PC-3 (cell line): ENCODE measurements at regions not wholly inside any gene's neighbourhood (a gene's known extent, or its start where the extent isn't known, plus 50 kb on each side); places are given as distances from the start of the nearest gene placed in this dataset.
A peak's percentile ranks its signal among the peaks of the same experiment; 100 is the strongest.

Experiments used
- ATAC-seq: fragments of 200-7000 bp; cut with Tn5 transposase; 2 replicates; pipeline ENCODE4 v1.9.1; 2020; ENCODE audit warnings: mild to moderate bottlenecking, moderate library complexity
- BruUV-seq: library from RNA; stranded (reverse); fragments of 400-500 nt; replicated peaks from 2 replicates; lab custom pipeline; 2021; lab: Mats Ljungman, UMichigan
- CTCF ChIA-PET: fragments of 300-600 bp; sonication (Branson Sonifier 250); formaldehyde crosslinking; loops from one replicate; lab custom pipeline; 2022; ENCODE audit warnings: antibody characterized with exemption; lab: Charles Lee
- POLR2A ChIA-PET: fragments of 300-600 bp; sonication (Branson Sonifier 250); formaldehyde crosslinking; loops from one replicate; lab custom pipeline; 2022; ENCODE audit warnings: antibody characterized with exemption; ENCODE audit not compliant: unreplicated experiment; lab: Charles Lee
- DNase-seq: peaks from one replicate; pipeline ENCODE4 v3.0.0-alpha.2; 2015
- H2AFZ ChIP-seq: fragments of 300-600 bp; sonication (generic); 2 replicates; pipeline ENCODE4 v1.6.0; 2016; ENCODE audit warnings: antibody characterized with exemption, low read length
- H3F3A ChIP-seq: fragments of 300-600 bp; sonication (generic); one replicate; pipeline ENCODE4 v1.6.0; 2017; ENCODE audit warnings: antibody characterized with exemption, low read length, control low read depth, mild to moderate bottlenecking; ENCODE audit not compliant: unreplicated experiment
- H3K27ac ChIP-seq: fragments of 300-600 bp; sonication (generic); 2 replicates; pipeline ENCODE4 v1.5.1; 2016; ENCODE audit warnings: mild to moderate bottlenecking, low read length
- H3K27me3 ChIP-seq: fragments of 300-600 bp; sonication (generic); 2 replicates; pipeline ENCODE4 v1.6.1; 2016; ENCODE audit warnings: low read length, mixed read lengths
- H3K36me3 ChIP-seq: fragments of 300-600 bp; sonication (generic); 2 replicates; pipeline ENCODE4 v1.6.1; 2016; ENCODE audit warnings: low read depth, mixed run types, low read length, mixed read lengths
- H3K4me1 ChIP-seq: fragments of 300-600 bp; sonication (generic); 2 replicates; pipeline ENCODE4 v1.5.1; 2016; ENCODE audit warnings: low read length; ENCODE audit not compliant: insufficient read depth
- H3K4me2 ChIP-seq: fragments of 300-600 bp; sonication (generic); 2 replicates; pipeline ENCODE4 v1.6.0; 2016; ENCODE audit warnings: low read length
- H3K4me3 ChIP-seq: fragments of 300-600 bp; sonication (generic); 2 replicates; pipeline ENCODE4 v1.5.1; 2016; ENCODE audit warnings: mild to moderate bottlenecking, low read length, mixed read lengths
- H3K79me2 ChIP-seq: fragments of 300-600 bp; sonication (generic); 2 replicates; pipeline ENCODE4 v1.6.1; 2017; ENCODE audit warnings: low read length, mixed read lengths
- H3K9ac ChIP-seq: fragments of 300-600 bp; sonication (generic); 2 replicates; pipeline ENCODE4 v1.6.0; 2016; ENCODE audit warnings: mild to moderate bottlenecking, low read length
- H3K9me2 ChIP-seq: fragments of 300-600 bp; sonication (generic); replicated peaks from 2 replicates; pipeline ENCODE4 v1.6.1; 2016; ENCODE audit warnings: mixed run types, low read length, mixed read lengths
- H3K9me3 ChIP-seq: fragments of 300-600 bp; sonication (generic); 2 replicates; pipeline ENCODE4 v1.6.1; 2016; ENCODE audit warnings: low read length, mixed read lengths
- H4K20me1 ChIP-seq: fragments of 300-600 bp; sonication (generic); 2 replicates; pipeline ENCODE4 v1.6.1; 2016; ENCODE audit warnings: low read length, mixed read lengths
- EZH2 ChIP-seq: fragments of 300-600 bp; sonication (generic); IDR thresholded peaks from one replicate; pipeline ENCODE4 v1.6.1; 2017; ENCODE audit warnings: antibody characterized with exemption, mild to moderate bottlenecking, low read length; ENCODE audit not compliant: unreplicated experiment
- EZH2phosphoT487 ChIP-seq: fragments of 300-600 bp; sonication (generic); IDR thresholded peaks from 2 replicates; pipeline ENCODE4 v1.6.1; 2018; ENCODE audit warnings: mild to moderate bottlenecking, antibody characterized with exemption, low read length, borderline replicate concordance
- intact Hi-C: fragments of 100-400 bp; cut with micrococcal nuclease; formaldehyde crosslinking; loops from 2 replicates; pipeline ENCODE4 v1.9.0; 2023
- TF ChIP-seq, protein P1 (sequence below): fragments of 300-600 bp; sonication (generic); conservative IDR thresholded peaks from 2 replicates; pipeline ENCODE4 v1.5.1; 2017; ENCODE audit warnings: antibody characterized with exemption, low read depth, mild to moderate bottlenecking, low read length

DNA sequence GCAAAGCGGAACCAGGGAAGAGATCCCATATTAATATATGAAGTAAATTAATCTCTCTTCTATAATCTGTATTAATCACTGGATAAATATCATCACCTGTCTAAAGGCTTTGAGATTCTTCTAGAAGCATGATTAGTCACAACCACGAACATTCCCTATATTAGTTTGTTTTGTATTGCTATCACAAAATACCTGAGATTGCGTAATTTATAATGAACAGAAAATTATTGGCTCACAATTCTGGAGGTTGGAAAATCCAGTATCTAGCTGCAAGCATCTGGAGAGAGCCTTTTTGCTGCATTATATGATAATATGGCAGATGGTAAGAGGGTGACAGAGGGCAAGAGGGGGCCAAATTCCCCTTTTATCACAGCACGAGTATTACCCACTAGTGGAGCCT is 532.6 kb upstream of the EPHA5 start:
- TF ChIP-seq, protein P1, sequence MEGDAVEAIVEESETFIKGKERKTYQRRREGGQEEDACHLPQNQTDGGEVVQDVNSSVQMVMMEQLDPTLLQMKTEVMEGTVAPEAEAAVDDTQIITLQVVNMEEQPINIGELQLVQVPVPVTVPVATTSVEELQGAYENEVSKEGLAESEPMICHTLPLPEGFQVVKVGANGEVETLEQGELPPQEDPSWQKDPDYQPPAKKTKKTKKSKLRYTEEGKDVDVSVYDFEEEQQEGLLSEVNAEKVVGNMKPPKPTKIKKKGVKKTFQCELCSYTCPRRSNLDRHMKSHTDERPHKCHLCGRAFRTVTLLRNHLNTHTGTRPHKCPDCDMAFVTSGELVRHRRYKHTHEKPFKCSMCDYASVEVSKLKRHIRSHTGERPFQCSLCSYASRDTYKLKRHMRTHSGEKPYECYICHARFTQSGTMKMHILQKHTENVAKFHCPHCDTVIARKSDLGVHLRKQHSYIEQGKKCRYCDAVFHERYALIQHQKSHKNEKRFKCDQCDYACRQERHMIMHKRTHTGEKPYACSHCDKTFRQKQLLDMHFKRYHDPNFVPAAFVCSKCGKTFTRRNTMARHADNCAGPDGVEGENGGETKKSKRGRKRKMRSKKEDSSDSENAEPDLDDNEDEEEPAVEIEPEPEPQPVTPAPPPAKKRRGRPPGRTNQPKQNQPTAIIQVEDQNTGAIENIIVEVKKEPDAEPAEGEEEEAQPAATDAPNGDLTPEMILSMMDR: no peak
- no peak for TF ChIP-seq EZH2
- no peak for TF ChIP-seq EZH2phosphoT487
- ATAC-seq: no peak
- no TSS peak for BruUV-seq
- DNase-seq: peak; percentile 13
- Histone ChIP-seq H3K9ac (no peak overlapping the region), H3K9me2 (no peaks in the 10 kb centered on the region), H3K4me1 (no peaks in the 10 kb centered on the region), H4K20me1 (no peaks in the 10 kb centered on the region), H3K79me2 (no peaks in the 10 kb centered on the region), H3K9me3 (no peaks in the 10 kb centered on the region), H3K27me3 (no peaks in the 10 kb centered on the region), H3K4me3 (no peak overlapping the region), H3F3A (no peaks in the 10 kb centered on the region), H3K4me2 (no peak overlapping the region), H3K36me3 (no peaks in the 10 kb centered on the region), H3K27ac (no peak overlapping the region), H2AFZ (no peak overlapping the region)
- CTCF ChIA-PET: no interaction called here
- intact Hi-C loops: no loop called here
- POLR2A ChIA-PET: no interaction called here

DNA sequence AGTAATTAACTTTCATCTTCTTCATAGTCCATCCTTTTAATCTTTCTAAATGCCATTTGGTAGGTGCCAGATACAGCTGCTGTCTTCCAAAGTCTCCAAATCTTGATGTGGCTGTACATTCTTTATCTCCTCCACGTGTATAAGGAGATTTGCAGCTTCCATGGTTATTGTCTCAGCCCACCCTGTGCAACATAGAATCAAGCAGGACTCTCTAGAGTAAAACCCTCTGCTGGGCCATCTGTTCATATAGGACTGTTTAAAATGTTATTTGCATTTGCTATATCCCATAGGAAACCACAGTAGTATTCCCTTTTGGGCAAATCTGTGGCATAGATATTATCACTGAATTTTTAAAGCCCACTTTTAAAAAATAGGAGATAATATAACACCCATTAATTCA is 527.2 kb upstream of the EPHA5 start:
- no peak overlapping the region for H3K9ac ChIP-seq
- no peaks in the 10 kb centered on the region for H3K79me2 ChIP-seq
- H3K9me3 ChIP-seq: no peaks in the 10 kb centered on the region
- H3K9me2 ChIP-seq: no peaks in the 10 kb centered on the region
- H4K20me1 ChIP-seq: no peaks in the 10 kb centered on the region
- no TSS peak for BruUV-seq
- DNase-seq: no peak
- H3K27ac ChIP-seq: no peak overlapping the region
- H3F3A ChIP-seq: no peaks in the 10 kb centered on the region
- ChIA-PET POLR2A (no interaction called here), CTCF (no interaction called here)
- H2AFZ ChIP-seq: no peak overlapping the region
- no peaks in the 10 kb centered on the region for H3K4me1 ChIP-seq
- no peaks in the 10 kb centered on the region for H3K27me3 ChIP-seq
- intact Hi-C loops: no loop called here
- TF ChIP-seq, protein P1: no peak
- no peak for TF ChIP-seq EZH2
- TF ChIP-seq EZH2phosphoT487: no peak
- no peak overlapping the region for H3K4me2 ChIP-seq
- H3K4me3 ChIP-seq: no peak overlapping the region
- ATAC-seq: no peak
- H3K36me3 ChIP-seq: no peaks in the 10 kb centered on the region

DNA sequence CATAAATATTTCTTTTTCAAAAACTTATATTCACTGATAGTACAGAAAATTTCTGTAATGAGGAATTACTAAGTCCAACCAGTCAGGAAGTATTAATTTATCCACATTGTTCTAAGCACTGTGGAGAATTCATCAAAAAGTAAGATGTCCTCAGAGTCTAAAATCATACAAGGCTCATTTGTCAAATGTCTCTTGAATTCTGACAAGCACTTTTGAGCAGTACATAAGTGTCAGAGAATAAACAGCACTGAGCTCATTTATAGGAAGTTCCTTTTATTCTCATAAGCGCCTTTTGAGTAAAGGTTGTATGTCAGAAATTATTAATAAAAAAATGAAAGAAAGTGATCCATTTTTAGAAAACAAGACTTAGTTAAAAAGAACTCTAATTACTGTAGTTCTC is 523.2 kb upstream of the EPHA5 start:
- no TSS peak for BruUV-seq
- H3K79me2 ChIP-seq: no peaks in the 10 kb centered on the region
- H3F3A ChIP-seq: no peaks in the 10 kb centered on the region
- no peak overlapping the region for H2AFZ ChIP-seq
- H3K4me2 ChIP-seq: no peak overlapping the region
- H3K36me3 ChIP-seq: no peaks in the 10 kb centered on the region
- DNase-seq (no peak), ATAC-seq (no peak)
- no peaks in the 10 kb centered on the region for H4K20me1 ChIP-seq
- ChIA-PET CTCF (no interaction called here), POLR2A (no interaction called here)
- H3K9ac ChIP-seq: no peak overlapping the region
- H3K9me2 ChIP-seq: no peaks in the 10 kb centered on the region
- intact Hi-C loops: no loop called here
- H3K27ac ChIP-seq: no peak overlapping the region
- no peak for TF ChIP-seq EZH2phosphoT487
- TF ChIP-seq, protein P1: no peak
- TF ChIP-seq EZH2: no peak
- H3K27me3 ChIP-seq: no peaks in the 10 kb centered on the region
- no peaks in the 10 kb centered on the region for H3K4me1 ChIP-seq
- no peak overlapping the region for H3K4me3 ChIP-seq
- H3K9me3 ChIP-seq: no peaks in the 10 kb centered on the region
